ENCODE measurements at regions not wholly inside any gene's neighbourhood (a gene's known extent, or its start where the extent isn't known, plus 50 kb on each side); places are given as distances from the start of the nearest gene placed in this dataset.

- Histone ChIP-seq H3K4me3 (ENCODE audit: low read length in 2 of 2) (peak overlapping the region in 1 of 2 donors; percentile 53), H3K27me3 (ENCODE audit: control insufficient read depth in 2 of 2, insufficient read depth in 2 of 2, low read length in 2 of 2) (no peaks in the 10 kb centered on the region), H3K27ac (ENCODE audit: low read depth in 2 of 2, low read length in 2 of 2) (no peak overlapping the region), H3K36me3 (ENCODE audit: control insufficient read depth in 2 of 2, insufficient read depth in 2 of 2, low read length in 2 of 2) (no peaks in the 10 kb centered on the region), H3K4me1 (ENCODE audit: control insufficient read depth in 2 of 2, insufficient read depth in 2 of 2, low read length in 2 of 2) (peaks cover 12 to 18% of the 10 kb centered on the region in 2 donors), H3K9ac (ENCODE audit: low read depth in 1 of 2, low read length in 2 of 2) (no peak overlapping the region), H3K9me3 (ENCODE audit: control insufficient read depth in 2 of 2, low read length in 2 of 2) (no peaks in the 10 kb centered on the region)
Observed at GRCh38 chr13:34748073-34748472, 194.0 kb upstream of the NBEA start.

GRCh38 chr13:34748596-34748995 lies 193.5 kb upstream of the NBEA start:
- H3K27me3 ChIP-seq (ENCODE audit: control insufficient read depth in 2 of 2, insufficient read depth in 2 of 2, low read length in 2 of 2): no peaks in the 10 kb centered on the region
- H3K36me3 ChIP-seq (ENCODE audit: control insufficient read depth in 2 of 2, insufficient read depth in 2 of 2, low read length in 2 of 2): no peaks in the 10 kb centered on the region
- peaks cover 12 to 18% of the 10 kb centered on the region in 2 donors for H3K4me1 ChIP-seq (ENCODE audit: control insufficient read depth in 2 of 2, insufficient read depth in 2 of 2, low read length in 2 of 2)
- H3K27ac ChIP-seq (ENCODE audit: low read depth in 2 of 2, low read length in 2 of 2): no peak overlapping the region
- no peaks in the 10 kb centered on the region for H3K9me3 ChIP-seq (ENCODE audit: control insufficient read depth in 2 of 2, low read length in 2 of 2)
- no peak overlapping the region for H3K4me3 ChIP-seq (ENCODE audit: low read length in 2 of 2)
- H3K9ac ChIP-seq (ENCODE audit: low read depth in 1 of 2, low read length in 2 of 2): no peak overlapping the region

DNA sequence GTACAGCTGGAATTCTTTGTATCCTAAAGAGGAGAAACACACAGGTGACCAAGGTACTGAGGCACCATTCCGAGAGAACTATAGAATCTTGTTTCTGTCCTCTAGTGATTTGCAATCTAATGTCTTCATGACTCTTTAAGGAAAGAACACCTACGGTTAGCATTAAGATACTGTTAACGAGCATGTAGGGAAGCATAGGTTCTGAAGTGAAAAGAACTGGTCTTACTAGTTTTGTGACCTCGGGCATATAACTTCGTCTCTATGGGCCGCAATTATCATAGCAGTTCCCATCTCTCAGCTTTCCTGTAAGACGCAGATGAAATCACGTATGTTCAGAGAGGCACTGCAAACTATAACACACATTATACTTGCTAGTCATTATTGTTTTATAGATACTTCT lies 193.0 kb upstream of the NBEA start:
- no peaks in the 10 kb centered on the region for H3K27me3 ChIP-seq (ENCODE audit: control insufficient read depth in 2 of 2, insufficient read depth in 2 of 2, low read length in 2 of 2)
- H3K4me3 ChIP-seq (ENCODE audit: low read length in 2 of 2): no peak overlapping the region
- H3K9me3 ChIP-seq (ENCODE audit: control insufficient read depth in 2 of 2, low read length in 2 of 2): no peaks in the 10 kb centered on the region
- no peak overlapping the region for H3K27ac ChIP-seq (ENCODE audit: low read depth in 2 of 2, low read length in 2 of 2)
- no peak overlapping the region for H3K9ac ChIP-seq (ENCODE audit: low read depth in 1 of 2, low read length in 2 of 2)
- no peaks in the 10 kb centered on the region for H3K36me3 ChIP-seq (ENCODE audit: control insufficient read depth in 2 of 2, insufficient read depth in 2 of 2, low read length in 2 of 2)
- peaks cover 12 to 18% of the 10 kb centered on the region in 2 donors for H3K4me1 ChIP-seq (ENCODE audit: control insufficient read depth in 2 of 2, insufficient read depth in 2 of 2, low read length in 2 of 2)

GRCh38 chr13:34750078-34750931 lies 191.8 kb upstream of the NBEA start:
- Histone ChIP-seq H3K27me3 (ENCODE audit: control insufficient read depth in 2 of 2, insufficient read depth in 2 of 2, low read length in 2 of 2) (no peaks in the 10 kb centered on the region), H3K9me3 (ENCODE audit: control insufficient read depth in 2 of 2, low read length in 2 of 2) (no peaks in the 10 kb centered on the region), H3K36me3 (ENCODE audit: control insufficient read depth in 2 of 2, insufficient read depth in 2 of 2, low read length in 2 of 2) (no peaks in the 10 kb centered on the region), H3K4me1 (ENCODE audit: control insufficient read depth in 2 of 2, insufficient read depth in 2 of 2, low read length in 2 of 2) (peaks cover 12 to 18% of the 10 kb centered on the region in 2 donors), H3K4me3 (ENCODE audit: low read length in 2 of 2) (peak overlapping the region; percentile 34 to 52), H3K27ac (ENCODE audit: low read depth in 2 of 2, low read length in 2 of 2) (no peak overlapping the region), H3K9ac (ENCODE audit: low read depth in 1 of 2, low read length in 2 of 2) (no peak overlapping the region)

GRCh38 chr13:34751044-34751443 lies 191.0 kb upstream of the NBEA start:
- no peaks in the 10 kb centered on the region for H3K27me3 ChIP-seq (ENCODE audit: control insufficient read depth in 2 of 2, insufficient read depth in 2 of 2, low read length in 2 of 2)
- no peak overlapping the region for H3K9ac ChIP-seq (ENCODE audit: low read depth in 1 of 2, low read length in 2 of 2)
- H3K27ac ChIP-seq (ENCODE audit: low read depth in 2 of 2, low read length in 2 of 2): no peak overlapping the region
- peaks cover 12 to 18% of the 10 kb centered on the region in 2 donors for H3K4me1 ChIP-seq (ENCODE audit: control insufficient read depth in 2 of 2, insufficient read depth in 2 of 2, low read length in 2 of 2)
- H3K4me3 ChIP-seq (ENCODE audit: low read length in 2 of 2): no peak overlapping the region
- no peaks in the 10 kb centered on the region for H3K36me3 ChIP-seq (ENCODE audit: control insufficient read depth in 2 of 2, insufficient read depth in 2 of 2, low read length in 2 of 2)
- no peaks in the 10 kb centered on the region for H3K9me3 ChIP-seq (ENCODE audit: control insufficient read depth in 2 of 2, low read length in 2 of 2)

DNA sequence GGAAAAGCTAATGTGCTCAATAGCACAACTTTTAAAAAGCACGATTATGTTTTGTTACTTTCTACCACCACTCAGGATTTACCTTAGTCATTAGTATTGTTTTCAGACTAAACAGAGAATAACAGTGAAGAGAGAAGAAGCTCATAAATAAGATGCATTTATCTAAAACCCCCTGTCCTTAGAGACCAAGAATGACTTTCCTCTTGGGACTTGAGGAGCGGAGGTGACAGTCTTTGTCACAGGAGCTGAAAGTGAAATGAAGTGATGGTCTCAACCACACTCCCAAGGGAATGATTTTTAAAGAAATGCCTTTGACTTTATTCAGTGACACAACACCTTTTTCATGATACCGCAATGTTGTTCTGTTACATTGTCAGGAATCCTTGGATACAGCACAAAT lies 190.6 kb upstream of the NBEA start:
- H3K27me3 ChIP-seq (ENCODE audit: control insufficient read depth in 2 of 2, insufficient read depth in 2 of 2, low read length in 2 of 2): no peaks in the 10 kb centered on the region
- H3K4me3 ChIP-seq (ENCODE audit: low read length in 2 of 2): no peak overlapping the region
- no peaks in the 10 kb centered on the region for H3K9me3 ChIP-seq (ENCODE audit: control insufficient read depth in 2 of 2, low read length in 2 of 2)
- peaks cover 12 to 18% of the 10 kb centered on the region in 2 donors for H3K4me1 ChIP-seq (ENCODE audit: control insufficient read depth in 2 of 2, insufficient read depth in 2 of 2, low read length in 2 of 2)
- no peak overlapping the region for H3K27ac ChIP-seq (ENCODE audit: low read depth in 2 of 2, low read length in 2 of 2)
- no peaks in the 10 kb centered on the region for H3K36me3 ChIP-seq (ENCODE audit: control insufficient read depth in 2 of 2, insufficient read depth in 2 of 2, low read length in 2 of 2)
- no peak overlapping the region for H3K9ac ChIP-seq (ENCODE audit: low read depth in 1 of 2, low read length in 2 of 2)

GRCh38 chr13:34752283-34752960 lies 189.6 kb upstream of the NBEA start:
- H3K9ac ChIP-seq (ENCODE audit: low read depth in 1 of 2, low read length in 2 of 2): no peak overlapping the region

GRCh38 chr13:34756136-34756535 lies 185.9 kb upstream of the NBEA start:
- H3K27me3 ChIP-seq (ENCODE audit: control insufficient read depth in 2 of 2, insufficient read depth in 2 of 2, low read length in 2 of 2): no peaks in the 10 kb centered on the region
- no peaks in the 10 kb centered on the region for H3K36me3 ChIP-seq (ENCODE audit: control insufficient read depth in 2 of 2, insufficient read depth in 2 of 2, low read length in 2 of 2)
- H3K9ac ChIP-seq (ENCODE audit: low read depth in 1 of 2, low read length in 2 of 2): no peak overlapping the region
- H3K9me3 ChIP-seq (ENCODE audit: control insufficient read depth in 2 of 2, low read length in 2 of 2): no peaks in the 10 kb centered on the region
- no peak overlapping the region for H3K4me3 ChIP-seq (ENCODE audit: low read length in 2 of 2)
- H3K27ac ChIP-seq (ENCODE audit: low read depth in 2 of 2, low read length in 2 of 2): no peak overlapping the region
- H3K4me1 ChIP-seq (ENCODE audit: control insufficient read depth in 2 of 2, insufficient read depth in 2 of 2, low read length in 2 of 2): peaks cover 0 to 2% of the 10 kb centered on the region in 2 donors

More at GRCh38 chr13:34752283-34752960, 189.6 kb upstream of the NBEA start:
- no peak overlapping the region for H3K27ac ChIP-seq (ENCODE audit: low read depth in 2 of 2, low read length in 2 of 2)
- H3K4me1 ChIP-seq (ENCODE audit: control insufficient read depth in 2 of 2, insufficient read depth in 2 of 2, low read length in 2 of 2): peaks cover 12 to 18% of the 10 kb centered on the region in 2 donors
- H3K36me3 ChIP-seq (ENCODE audit: control insufficient read depth in 2 of 2, insufficient read depth in 2 of 2, low read length in 2 of 2): no peaks in the 10 kb centered on the region
- H3K4me3 ChIP-seq (ENCODE audit: low read length in 2 of 2): no peak overlapping the region
- H3K27me3 ChIP-seq (ENCODE audit: control insufficient read depth in 2 of 2, insufficient read depth in 2 of 2, low read length in 2 of 2): no peaks in the 10 kb centered on the region
- no peaks in the 10 kb centered on the region for H3K9me3 ChIP-seq (ENCODE audit: control insufficient read depth in 2 of 2, low read length in 2 of 2)

GRCh38 chr13:34756572-34756971 lies 185.5 kb upstream of the NBEA start:
- H3K36me3 ChIP-seq (ENCODE audit: control insufficient read depth in 2 of 2, insufficient read depth in 2 of 2, low read length in 2 of 2): no peaks in the 10 kb centered on the region
- H3K9me3 ChIP-seq (ENCODE audit: control insufficient read depth in 2 of 2, low read length in 2 of 2): no peaks in the 10 kb centered on the region
- H3K27ac ChIP-seq (ENCODE audit: low read depth in 2 of 2, low read length in 2 of 2): no peak overlapping the region
- no peaks in the 10 kb centered on the region for H3K27me3 ChIP-seq (ENCODE audit: control insufficient read depth in 2 of 2, insufficient read depth in 2 of 2, low read length in 2 of 2)
- H3K4me3 ChIP-seq (ENCODE audit: low read length in 2 of 2): no peak overlapping the region
- H3K9ac ChIP-seq (ENCODE audit: low read depth in 1 of 2, low read length in 2 of 2): no peak overlapping the region
- peaks cover 0 to 2% of the 10 kb centered on the region in 2 donors for H3K4me1 ChIP-seq (ENCODE audit: control insufficient read depth in 2 of 2, insufficient read depth in 2 of 2, low read length in 2 of 2)

GRCh38 chr13:34757441-34757840 lies 184.6 kb upstream of the NBEA start:
- Histone ChIP-seq H3K27ac (ENCODE audit: low read depth in 2 of 2, low read length in 2 of 2) (no peak overlapping the region), H3K9ac (ENCODE audit: low read depth in 1 of 2, low read length in 2 of 2) (no peak overlapping the region), H3K36me3 (ENCODE audit: control insufficient read depth in 2 of 2, insufficient read depth in 2 of 2, low read length in 2 of 2) (no peaks in the 10 kb centered on the region), H3K27me3 (ENCODE audit: control insufficient read depth in 2 of 2, insufficient read depth in 2 of 2, low read length in 2 of 2) (no peaks in the 10 kb centered on the region), H3K4me1 (ENCODE audit: control insufficient read depth in 2 of 2, insufficient read depth in 2 of 2, low read length in 2 of 2) (peaks cover 0 to 2% of the 10 kb centered on the region in 2 donors), H3K4me3 (ENCODE audit: low read length in 2 of 2) (no peak overlapping the region), H3K9me3 (ENCODE audit: control insufficient read depth in 2 of 2, low read length in 2 of 2) (no peaks in the 10 kb centered on the region)

Data from mucosa of rectum (tissue), 2 donors.